OCI-LY3 (cell line): ENCODE measurements at regions not wholly inside any gene's neighbourhood (a gene's known extent, or its start where the extent isn't known, plus 50 kb on each side); places are given as distances from the start of the nearest gene placed in this dataset.

Experiments used
- H2AFZ ChIP-seq: fragments of 200-600, 300-600 bp; shearing (Covaris generic); 2 replicates; pipeline ENCODE4 v1.6.0; 2014; ENCODE audit warnings: antibody characterized with exemption, low read depth, low read length
- H3K27ac ChIP-seq: fragments of 200-600, 300-600 bp; sonication (generic); 2 replicates; pipeline ENCODE4 v1.5.1; 2014; ENCODE audit warnings: mild to moderate bottlenecking, low read length, moderate library complexity, mixed read lengths
- H3K27me3 ChIP-seq: fragments of 200-600, 300-600 bp; sonication (generic); 2 replicates; pipeline ENCODE4 v1.6.1; 2014; ENCODE audit warnings: low read depth, low read length, mixed read lengths
- H3K36me3 ChIP-seq: fragments of 200-600, 300-600 bp; sonication (generic); replicated peaks from 2 replicates; pipeline ENCODE3; 2014; ENCODE audit warnings: low read depth, low read length, mixed read lengths
- H3K4me1 ChIP-seq: fragments of 300-600, 200-600 bp; sonication (generic); 2 replicates; pipeline ENCODE4 v1.6.1; 2014; ENCODE audit warnings: low read length, mixed read lengths
- H3K4me2 ChIP-seq: fragments of 200-600, 300-600 bp; sonication (generic); 2 replicates; pipeline ENCODE4 v1.6.1; 2014; ENCODE audit warnings: low read length, mixed read lengths
- H3K4me3 ChIP-seq: fragments of 300-600, 200-600 bp; sonication (generic); 2 replicates; pipeline ENCODE4 v1.5.1; 2014; ENCODE audit warnings: antibody characterized with exemption, mild to moderate bottlenecking, low read length, moderate library complexity
- H3K79me2 ChIP-seq: fragments of 300-600, 200-600 bp; shearing (Covaris generic); 2 replicates; pipeline ENCODE4 v1.6.1; 2014; ENCODE audit warnings: mild to moderate bottlenecking, low read length, mixed read lengths
- H3K9ac ChIP-seq: fragments of 300-600, 200-600 bp; shearing (Covaris generic); 2 replicates; pipeline ENCODE4 v1.6.0; 2014; ENCODE audit warnings: mild to moderate bottlenecking, low read length, moderate library complexity
- H3K9me3 ChIP-seq: fragments of 200-600, 300-600 bp; shearing (Covaris generic); 2 replicates; pipeline ENCODE4 v1.6.1; 2014; ENCODE audit warnings: low read length, mixed read lengths; ENCODE audit not compliant: insufficient read depth
- H4K20me1 ChIP-seq: fragments of 200-600, 300-600 bp; sonication (generic); 2 replicates; pipeline ENCODE4 v1.6.1; 2016; ENCODE audit warnings: low read length, mixed read lengths; ENCODE audit not compliant: insufficient read depth
- CTCF ChIP-seq: fragments of 200-600, 300-600 bp; sonication (generic); IDR thresholded peaks from 2 replicates; pipeline ENCODE4 v1.5.1; 2014; ENCODE audit warnings: antibody characterized with exemption, low read length, low read depth
- EZH2phosphoT487 ChIP-seq: fragments of 200-600 bp; shearing (Covaris generic); IDR thresholded peaks from 2 replicates; pipeline ENCODE4 v1.6.1; 2018; ENCODE audit warnings: antibody characterized with exemption, mixed run types, low read depth

DNA sequence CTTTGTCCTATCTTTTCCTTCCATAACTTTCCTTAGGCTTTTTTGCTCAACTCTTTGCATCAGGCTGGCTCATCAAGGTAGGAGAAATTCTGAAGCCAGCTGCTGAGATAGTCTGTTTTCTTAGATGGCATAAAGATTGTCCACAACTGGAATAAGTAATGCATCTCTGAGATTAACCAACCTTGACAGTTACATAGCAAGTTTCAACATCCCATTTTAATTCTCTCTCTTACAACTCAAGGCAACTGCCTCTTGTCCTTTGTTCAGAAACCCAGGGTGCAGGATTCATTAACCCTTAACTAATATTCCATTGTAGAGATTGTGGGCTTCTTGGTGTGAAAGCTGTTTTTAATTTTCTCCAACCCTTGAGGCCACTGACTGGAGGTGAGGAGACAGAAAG, 239.2 kb downstream of the LACC1 start:
- Histone ChIP-seq H3K9ac (no peak overlapping the region), H3K4me3 (no peak overlapping the region), H3K27me3 (peaks cover 10% of the 10 kb centered on the region; the same call in 1 of the 2 replicates), H3K36me3 (no peaks in the 10 kb centered on the region), H3K4me2 (no peak overlapping the region), H3K9me3 (peaks cover 4% of the 10 kb centered on the region; the same call in 1 of the 2 replicates), H4K20me1 (no peaks in the 10 kb centered on the region), H2AFZ (no peak overlapping the region), H3K27ac (no peak overlapping the region), H3K4me1 (no peaks in the 10 kb centered on the region), H3K79me2 (no peaks in the 10 kb centered on the region)
- TF ChIP-seq EZH2phosphoT487 (no peak), CTCF (no peak)

DNA sequence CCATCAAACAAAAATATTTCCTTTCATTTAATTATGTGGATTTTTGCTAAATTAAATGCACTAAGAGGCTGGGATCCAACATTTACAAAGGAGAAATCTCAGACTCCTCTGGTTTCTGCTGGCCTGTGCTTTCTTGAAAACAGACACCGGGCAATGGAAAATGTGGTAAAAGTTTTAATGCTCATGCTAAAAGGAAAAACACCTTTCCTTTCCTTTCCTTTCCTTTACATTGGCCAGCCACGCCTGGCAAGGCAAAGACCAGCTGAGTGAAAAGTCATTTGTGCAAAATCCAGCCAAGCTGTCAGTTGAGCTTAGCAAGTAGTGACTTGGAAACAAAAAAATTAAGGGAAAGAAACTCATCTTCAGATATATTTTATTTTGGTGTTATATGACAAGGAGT, 240.3 kb downstream of the LACC1 start:
- Histone ChIP-seq H3K27me3 (peaks cover 10% of the 10 kb centered on the region; the same call in 1 of the 2 replicates), H3K9ac (no peak overlapping the region), H3K79me2 (no peaks in the 10 kb centered on the region), H3K4me2 (no peak overlapping the region), H2AFZ (no peak overlapping the region), H3K36me3 (no peaks in the 10 kb centered on the region), H3K4me1 (no peaks in the 10 kb centered on the region), H3K27ac (no peak overlapping the region), H4K20me1 (no peaks in the 10 kb centered on the region), H3K4me3 (no peak overlapping the region), H3K9me3 (peaks cover 4% of the 10 kb centered on the region; the same call in 1 of the 2 replicates)
- TF ChIP-seq CTCF (no peak), EZH2phosphoT487 (no peak)

DNA sequence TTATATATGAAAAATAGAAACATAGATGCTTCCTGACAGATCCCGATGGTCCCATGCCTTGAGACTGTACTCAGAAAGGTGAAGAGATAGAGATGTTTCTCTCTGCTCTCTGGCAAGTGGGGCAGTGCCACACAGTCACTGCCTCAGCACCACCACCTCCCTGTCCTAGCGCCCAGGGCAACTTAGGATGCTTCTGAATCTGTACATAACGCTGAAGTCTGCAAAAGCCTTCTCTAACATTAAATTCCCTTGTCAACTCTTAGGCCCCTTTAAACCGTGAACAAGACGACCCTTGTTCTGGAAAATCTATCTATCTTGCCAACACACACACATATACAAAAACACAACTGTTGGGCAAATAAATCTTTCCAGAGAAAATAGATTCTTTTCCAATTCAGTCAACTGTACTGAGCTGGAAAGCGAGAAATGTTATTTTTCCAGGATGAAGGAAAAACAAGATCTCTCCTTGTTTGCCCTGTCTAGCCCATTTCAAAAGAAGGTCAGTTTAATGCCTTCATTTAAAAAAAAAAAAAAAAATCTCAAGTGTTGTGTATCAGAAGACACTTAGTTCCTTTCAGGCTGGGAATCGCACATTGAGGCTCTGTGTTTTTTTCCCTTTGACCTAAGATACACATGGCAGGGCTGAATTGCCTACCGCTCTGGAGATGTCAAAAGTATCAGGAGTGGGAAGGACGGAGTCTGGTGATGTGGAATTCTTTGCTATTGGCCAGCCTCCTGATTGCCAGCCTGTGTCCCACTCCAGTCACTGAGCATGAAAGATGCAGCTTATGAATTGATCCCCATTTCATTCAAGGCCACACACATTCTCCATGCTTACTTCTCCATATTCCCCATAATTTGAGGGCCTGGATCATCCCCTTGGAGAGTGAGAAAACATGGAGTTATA, 241.4 kb downstream of the LACC1 start:
- no peaks in the 10 kb centered on the region for H4K20me1 ChIP-seq
- H3K36me3 ChIP-seq: no peaks in the 10 kb centered on the region
- no peak overlapping the region for H3K27ac ChIP-seq
- H3K4me1 ChIP-seq: no peaks in the 10 kb centered on the region
- TF ChIP-seq CTCF (no peak), EZH2phosphoT487 (no peak)
- H3K27me3 ChIP-seq: 0 out of 2 replicates have a peak, but pooled peaks cover 3% of the 10 kb centered on the region
- H3K4me2 ChIP-seq: no peak overlapping the region
- no peaks in the 10 kb centered on the region for H3K79me2 ChIP-seq
- H3K9me3 ChIP-seq: peaks cover 4% of the 10 kb centered on the region; the same call in 1 of the 2 replicates
- no peak overlapping the region for H2AFZ ChIP-seq
- H3K4me3 ChIP-seq: no peak overlapping the region
- no peak overlapping the region for H3K9ac ChIP-seq

DNA sequence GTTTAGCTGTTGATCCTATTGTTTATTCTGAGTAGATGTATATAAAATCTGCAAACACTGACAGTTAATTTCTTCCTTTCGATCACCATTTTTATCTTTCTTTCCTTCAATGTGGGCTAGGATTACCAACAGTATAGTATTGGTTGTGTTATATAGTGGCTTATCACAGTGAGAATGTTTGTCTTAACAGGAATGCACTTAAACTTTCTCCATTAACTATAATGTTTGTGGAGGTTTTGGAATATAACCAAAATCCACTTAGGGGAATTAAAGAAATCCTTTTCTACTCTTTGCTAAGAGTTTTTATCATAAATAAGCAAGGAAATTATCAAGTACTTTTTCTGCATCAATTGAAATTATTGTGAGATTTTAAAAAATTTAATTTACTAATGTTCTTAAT, 244.6 kb downstream of the LACC1 start:
- H2AFZ ChIP-seq: no peak overlapping the region

More for the DNA sequence above, 244.6 kb downstream of the LACC1 start:
- Histone ChIP-seq H3K4me1 (no peaks in the 10 kb centered on the region), H3K79me2 (no peaks in the 10 kb centered on the region), H3K4me3 (no peak overlapping the region), H3K27me3 (peaks cover 20% of the 10 kb centered on the region), H4K20me1 (no peaks in the 10 kb centered on the region), H3K4me2 (no peak overlapping the region), H3K36me3 (no peaks in the 10 kb centered on the region), H3K27ac (no peak overlapping the region), H3K9me3 (peaks cover 4% of the 10 kb centered on the region; the same call in 1 of the 2 replicates), H3K9ac (no peak overlapping the region)
- TF ChIP-seq EZH2phosphoT487 (no peak), CTCF (no peak)
